22Rv1 (cell line): ENCODE measurements at regions not wholly inside any gene's neighbourhood (a gene's known extent, or its start where the extent isn't known, plus 50 kb on each side); places are given as distances from the start of the nearest gene placed in this dataset.

Experiments
- H3K27ac ChIP-seq: fragments of 450-650 bp; 2 replicates; pipeline ENCODE4 v1.5.1; 2017
- CTCF ChIP-seq: fragments of 450-650 bp; IDR thresholded peaks from 2 replicates; pipeline ENCODE4 v1.5.1; 2017; ENCODE audit warnings: mild to moderate bottlenecking
- ZFX ChIP-seq: fragments of 450-650 bp; IDR thresholded peaks from 2 replicates; pipeline ENCODE4 v1.6.1; 2017; ENCODE audit warnings: antibody characterized with exemption, borderline replicate concordance

- no peak overlapping the region for H3K27ac ChIP-seq
- TF ChIP-seq ZFX (no peak), CTCF (no peak)
Measured at GRCh38 chr2:42916324-42916723, 123.9 kb upstream of the HAAO start.

- TF ChIP-seq ZFX, result no peak
- no peak for TF ChIP-seq CTCF
- no peak overlapping the region for H3K27ac ChIP-seq
Measured at GRCh38 chr2:42914860-42915259, 122.5 kb upstream of the HAAO start.

GRCh38 chr2:42914314-42914713 lies 121.9 kb upstream of the HAAO start:
- TF ChIP-seq CTCF (no peak), ZFX (no peak)
- H3K27ac ChIP-seq, result no peak overlapping the region

GRCh38 chr2:42913280-42913878 lies 121.0 kb upstream of the HAAO start:
- no peak overlapping the region for H3K27ac ChIP-seq

GRCh38 chr2:42910645-42911405 lies 118.4 kb upstream of the HAAO start:
- H3K27ac ChIP-seq, result no peak overlapping the region
- TF ChIP-seq ZFX (no peak), CTCF (no peak)

More at GRCh38 chr2:42913280-42913878, 121.0 kb upstream of the HAAO start:
- no peak for TF ChIP-seq ZFX
- no peak for TF ChIP-seq CTCF

- no peak overlapping the region for H3K27ac ChIP-seq
Measured at GRCh38 chr2:42909966-42910365, 117.6 kb upstream of the HAAO start.

More at GRCh38 chr2:42909966-42910365, 117.6 kb upstream of the HAAO start:
- TF ChIP-seq CTCF (no peak), ZFX (no peak)
